H1 (cell line): ENCODE measurements at regions not wholly inside any gene's neighbourhood (a gene's known extent, or its start where the extent isn't known, plus 50 kb on each side); places are given as distances from the start of the nearest gene placed in this dataset.

Experiments
- CTCF ChIA-PET: fragments of 300-600 bp; sonication (Branson Sonifier 250); formaldehyde crosslinking; loops from one replicate; lab custom pipeline; 2021; ENCODE audit not compliant: partially characterized antibody; lab: Charles Lee
- POLR2A ChIA-PET: fragments of 300-600 bp; sonication (Branson Sonifier 250); formaldehyde crosslinking; loops from one replicate; lab custom pipeline; 2021; ENCODE audit warnings: inconsistent platforms; ENCODE audit not compliant: partially characterized antibody; lab: Charles Lee
- DNase-seq, 2 experiments: peaks; one replicate each; pipeline versions ENCODE4 v3.0.0 to v3.0.0-alpha.2; 2010 to 2022; ENCODE audit warnings: low spot score in 2 of 2, low read depth in 1 of 2, mixed read lengths in 1 of 2
- FAIRE-seq: peaks from 2 replicates; lab custom pipeline; 2011; peaks lifted over from hg19 to GRCh38; lab: Jason Lieb, UNC
- H2AFZ ChIP-seq: 2 replicates; pipeline ENCODE4 v1.8.1; 2012; ENCODE audit warnings: low read length, inconsistent platforms
- H2AK5ac ChIP-seq: 2 replicates; pipeline ENCODE4 v1.6.1; 2013; ENCODE audit warnings: low read depth, low read length
- H2BK120ac ChIP-seq: replicated peaks from 2 replicates; pipeline ENCODE3; 2013; ENCODE audit warnings: low read depth, low read length, inconsistent platforms
- H2BK12ac ChIP-seq: 2 replicates; pipeline ENCODE4 v1.6.1; 2013; ENCODE audit warnings: low read depth, low read length
- H2BK15ac ChIP-seq: 2 replicates; pipeline ENCODE4 v1.6.1; 2013; ENCODE audit warnings: low read length
- H2BK20ac ChIP-seq: 2 replicates; pipeline ENCODE4 v1.6.1; 2013; ENCODE audit warnings: low read length
- H2BK5ac ChIP-seq: 2 replicates; pipeline ENCODE4 v1.6.1; 2013; ENCODE audit warnings: low read depth, low read length
- H3K14ac ChIP-seq: 2 replicates; pipeline ENCODE4 v1.6.1; 2013; ENCODE audit warnings: inconsistent platforms; ENCODE audit not compliant: insufficient read length
- H3K18ac ChIP-seq: 2 replicates; pipeline ENCODE4 v1.6.1; 2013; ENCODE audit warnings: low read length; ENCODE audit errors: extremely low read depth
- H3K23ac ChIP-seq: 2 replicates; pipeline ENCODE4 v1.6.1; 2013; ENCODE audit warnings: inconsistent platforms; ENCODE audit not compliant: insufficient read length
- H3K23me2 ChIP-seq: 2 replicates; pipeline ENCODE4 v1.6.1; 2013; ENCODE audit warnings: low read depth, low read length
- H3K27ac ChIP-seq: 2 replicates; pipeline ENCODE4 v1.6.1; 2011; ENCODE audit warnings: low read depth, low read length, inconsistent platforms
- H3K27me3 ChIP-seq, 4 experiments: replicated peaks in 1 of 4; 1 replicate in 1 of 4; 2 replicates in 3 of 4; pipeline versions ENCODE4 v1.6.1 to v1.8.1; 2011 to 2013; ENCODE audit warnings: low read length in 3 of 4, mild to moderate bottlenecking in 3 of 4, inconsistent platforms in 2 of 4, mixed read lengths in 2 of 4, moderate library complexity in 1 of 4; ENCODE audit not compliant: control insufficient read depth in 3 of 4, insufficient read depth in 3 of 4; ENCODE audit errors: extremely low read depth in 1 of 4
- H3K36me3 ChIP-seq, 4 experiments: 2 replicates each; pipeline versions ENCODE4 v1.6.1 to v1.8.1; 2011 to 2013; ENCODE audit warnings: mild to moderate bottlenecking in 4 of 4, low read length in 3 of 4, moderate library complexity in 2 of 4, control low read depth in 1 of 4, inconsistent platforms in 1 of 4; ENCODE audit not compliant: insufficient read depth in 4 of 4, control insufficient read depth in 2 of 4
- H3K4ac ChIP-seq: replicated peaks from 2 replicates; pipeline ENCODE3; 2013; ENCODE audit warnings: low read length, low read depth, mixed read lengths, inconsistent platforms; ENCODE audit not compliant: insufficient read length
- H3K4me1 ChIP-seq, 4 experiments: replicated peaks in 1 of 4; 1 replicate in 1 of 4; 2 replicates in 3 of 4; pipeline versions ENCODE4 v1.6.1 to v1.8.1; 2011 to 2013; ENCODE audit warnings: low read length in 3 of 4, inconsistent platforms in 2 of 4, mixed read lengths in 1 of 4; ENCODE audit not compliant: insufficient read depth in 4 of 4, control insufficient read depth in 3 of 4
- H3K4me2 ChIP-seq, 2 experiments: 2 replicates each; pipeline versions ENCODE4 v1.6.1 to v1.8.1; 2011 to 2013; ENCODE audit warnings: low read depth in 2 of 2, low read length in 2 of 2, control low read depth in 1 of 2, inconsistent platforms in 1 of 2, mild to moderate bottlenecking in 1 of 2; ENCODE audit not compliant: insufficient read depth in 1 of 2
- H3K4me3 ChIP-seq, 4 experiments: fragments of 200-600, 300-600 bp in 1 of 4; sonication (generic), shearing (Covaris generic), sonication (Bioruptor Twin) in 1 of 4; 2 replicates each; pipeline versions ENCODE4 v1.5.1 to v1.8.1; 2011 to 2016; ENCODE audit warnings: low read length in 4 of 4, low read depth in 3 of 4, control low read depth in 2 of 4, inconsistent platforms in 2 of 4, mild to moderate bottlenecking in 2 of 4, mixed read lengths in 1 of 4, moderate library complexity in 1 of 4; ENCODE audit not compliant: insufficient read depth in 2 of 4; ENCODE audit errors: extremely low read depth in 1 of 4
- H3K56ac ChIP-seq: replicated peaks from 2 replicates; pipeline ENCODE3; 2013; ENCODE audit warnings: low read depth, mild to moderate bottlenecking, mixed read lengths, low read length, inconsistent platforms; ENCODE audit not compliant: insufficient read length
- H3K79me1 ChIP-seq: 2 replicates; pipeline ENCODE4 v1.6.1; 2013; ENCODE audit warnings: low read depth, low read length, control low read depth
- H3K79me2 ChIP-seq, 2 experiments: 2 replicates each; pipeline versions ENCODE4 v1.6.1 to v1.8.1; 2012 to 2013; ENCODE audit warnings: low read length in 2 of 2, mild to moderate bottlenecking in 2 of 2, inconsistent platforms in 1 of 2; ENCODE audit not compliant: insufficient read depth in 2 of 2, control insufficient read depth in 1 of 2
- H3K9ac ChIP-seq, 4 experiments: replicated peaks in 1 of 4; 1 replicate in 1 of 4; 2 replicates in 3 of 4; pipeline versions ENCODE4 v1.6.1 to v1.8.1; 2011 to 2013; ENCODE audit warnings: low read depth in 3 of 4, low read length in 3 of 4, control low read depth in 2 of 4, mild to moderate bottlenecking in 2 of 4, moderate library complexity in 2 of 4, inconsistent platforms in 1 of 4; ENCODE audit errors: extremely low read depth in 1 of 4
- H3K9me3 ChIP-seq, 2 experiments: 2 replicates each; pipeline versions ENCODE4 v1.6.1 to v1.8.1; 2012 to 2013; ENCODE audit warnings: mild to moderate bottlenecking in 2 of 2, moderate library complexity in 2 of 2, control low read depth in 1 of 2, inconsistent platforms in 1 of 2, low read depth in 1 of 2, low read length in 1 of 2, mixed read lengths in 1 of 2; ENCODE audit not compliant: insufficient read depth in 2 of 2
- H4K20me1 ChIP-seq, 2 experiments: replicated peaks in 1 of 2; 2 replicates each; pipeline versions ENCODE3 to v1.8.1; 2011 to 2013; ENCODE audit warnings: inconsistent platforms in 2 of 2, low read length in 2 of 2, mild to moderate bottlenecking in 1 of 2; ENCODE audit not compliant: insufficient read depth in 2 of 2, control insufficient read depth in 1 of 2
- H4K5ac ChIP-seq: 2 replicates; pipeline ENCODE4 v1.6.1; 2013; ENCODE audit warnings: low read length, low read depth, mixed read lengths, inconsistent platforms; ENCODE audit not compliant: insufficient read length
- H4K8ac ChIP-seq: 2 replicates; pipeline ENCODE4 v1.8.0; 2013; ENCODE audit warnings: mild to moderate bottlenecking, moderate library complexity, low read length, inconsistent platforms; ENCODE audit not compliant: insufficient read depth; ENCODE audit errors: extremely low read depth
- H4K91ac ChIP-seq: replicated peaks from 2 replicates; pipeline ENCODE3; 2013; ENCODE audit warnings: low read length, mixed read lengths, inconsistent platforms; ENCODE audit not compliant: insufficient read length
- CHD2 ChIP-seq: IDR thresholded peaks from 2 replicates; pipeline ENCODE4 v1.6.1; 2012; ENCODE audit warnings: low read length, improper control_type of control experiment
- PHF8 ChIP-seq: fragments of 200-600 bp; sonication (generic); conservative IDR thresholded peaks from 2 replicates; pipeline ENCODE4 v1.7.1; 2012; ENCODE audit warnings: low read depth, mild to moderate bottlenecking, inconsistent platforms, low read length, moderate library complexity
- SP1 ChIP-seq: IDR thresholded peaks from 2 replicates; pipeline ENCODE4 v1.6.1; 2011; ENCODE audit warnings: low read depth, low read length
- WGBS, 2 experiments: shearing (Covaris generic) in 1 of 2; methylation state at CpG; one replicate each; pipeline versions ENCODE4 v1.1.6 to v1.1.7; 2013 to 2015; ENCODE audit warnings: low lambda C conversion rate in 2 of 2, mixed read lengths in 2 of 2, inconsistent platforms in 1 of 2, low coverage in 1 of 2, missing lambda C conversion rate in 1 of 2; ENCODE audit not compliant: insufficient replicate concordance in 2 of 2, insufficient coverage in 1 of 2, insufficient read length in 1 of 2; ENCODE audit errors: extremely low coverage in 1 of 2, missing lambda C conversion rate in 1 of 2; 5-methylcytosine and 5-hydroxymethylcytosine counted together

DNA sequence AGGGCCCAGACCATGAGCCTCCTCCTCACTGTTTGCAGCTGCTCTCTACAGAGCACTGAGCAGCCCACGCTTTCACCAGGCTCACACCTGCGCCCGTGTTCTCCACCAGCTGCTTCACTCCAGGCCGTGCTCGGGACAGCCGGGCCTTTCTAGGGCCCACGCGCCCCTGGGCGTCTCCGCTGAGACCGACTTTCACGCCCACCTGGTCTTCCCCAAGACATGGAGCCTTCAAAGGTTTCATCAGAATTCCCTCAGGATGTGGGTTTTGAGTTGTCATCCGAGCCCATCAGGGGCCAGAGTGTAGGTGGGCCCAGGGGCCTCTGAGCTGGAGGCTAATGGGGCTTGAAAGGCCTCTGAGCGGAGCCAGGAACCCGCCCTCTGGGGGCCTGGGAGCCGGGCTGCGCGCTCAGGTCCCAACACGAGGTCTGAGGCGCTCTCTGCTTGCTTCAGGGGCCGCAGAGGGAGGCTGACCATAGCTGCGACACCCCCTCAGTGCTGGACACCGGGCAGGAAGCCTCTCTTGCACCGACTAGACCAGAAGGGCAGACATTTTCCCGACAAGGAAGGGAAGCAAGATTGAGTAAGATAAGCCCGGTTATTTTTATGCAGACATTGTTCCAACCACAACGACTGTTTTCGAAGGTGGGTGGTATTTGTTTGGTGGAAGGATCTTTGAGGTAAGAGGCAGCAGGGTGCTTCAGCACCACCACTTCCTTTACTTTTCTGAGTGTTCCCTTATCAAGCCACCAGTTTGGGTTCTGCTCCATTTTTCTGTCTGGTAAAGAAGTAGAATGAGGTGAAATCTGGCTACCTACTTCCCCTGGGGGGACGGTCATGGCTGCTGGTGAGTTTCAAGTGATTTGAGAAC is 125.0 kb upstream of the FUT8 start:
- H3K27ac ChIP-seq = no peak overlapping the region
- 0 out of 2 replicates have a peak overlapping the region, but pooled peaks have one; percentile 72 for H2BK12ac ChIP-seq
- no peak overlapping the region for H3K4me3 ChIP-seq
- no peaks in the 10 kb centered on the region for H3K36me3 ChIP-seq
- no peak overlapping the region; the same call in 1 of the 2 replicates for H4K8ac ChIP-seq
- no peak overlapping the region for H4K91ac ChIP-seq
- peak overlapping the region; percentile 72; the same call in 1 of the 2 replicates for H2BK15ac ChIP-seq
- H3K4me1 ChIP-seq = peaks cover under 1 to 11% (median 6%) of the 10 kb centered on the region in 4 experiments; a peak in 6 of 7 replicates
- DNase-seq = no peak
- H3K14ac ChIP-seq = no peak overlapping the region
- H3K9me3 ChIP-seq = no peaks in the 10 kb centered on the region
- no peak overlapping the region for H3K9ac ChIP-seq
- H2AFZ ChIP-seq = peak overlapping the region; percentile 47
- H4K20me1 ChIP-seq = no peaks in the 10 kb centered on the region
- no peak overlapping the region for H2BK20ac ChIP-seq
- H2AK5ac ChIP-seq = no peak overlapping the region
- no peaks in the 10 kb centered on the region for H3K27me3 ChIP-seq
- H3K79me2 ChIP-seq = no peaks in the 10 kb centered on the region
- H3K23me2 ChIP-seq = no peaks in the 10 kb centered on the region
- H3K18ac ChIP-seq = peak overlapping the region; percentile 55; the same call in 1 of the 2 replicates
- no peak overlapping the region for H3K4ac ChIP-seq
- H4K5ac ChIP-seq = no peak overlapping the region
- CTCF ChIA-PET = interaction anchor here (0.5 to 2.2 kb wide), 8 partner anchors 10 to 325 kb away, joined by 3 to 5 read pairs (median 4); no protein-coding TSS in a partner anchor
- H3K23ac ChIP-seq = no peak overlapping the region
- no peak overlapping the region for H2BK120ac ChIP-seq
- no peaks in the 10 kb centered on the region for H3K79me1 ChIP-seq
- H3K56ac ChIP-seq = no peak overlapping the region
- H3K4me2 ChIP-seq = no peak overlapping the region
- FAIRE-seq = no peak
- TF ChIP-seq SP1 = no peak
- no peak for TF ChIP-seq PHF8
- no peak for TF ChIP-seq CHD2
- POLR2A ChIA-PET = no interaction called here
- WGBS, 2 experiments = 92% methylated on average over 26 of the region's 29 CpGs; no CpG with 5 or more reads in 1 of the 2 experiments
- no peak overlapping the region for H2BK5ac ChIP-seq
